ENCODE measurements at regions not wholly inside any gene's neighbourhood (a gene's known extent, or its start where the extent isn't known, plus 50 kb on each side); places are given as distances from the start of the nearest gene placed in this dataset.

DNA sequence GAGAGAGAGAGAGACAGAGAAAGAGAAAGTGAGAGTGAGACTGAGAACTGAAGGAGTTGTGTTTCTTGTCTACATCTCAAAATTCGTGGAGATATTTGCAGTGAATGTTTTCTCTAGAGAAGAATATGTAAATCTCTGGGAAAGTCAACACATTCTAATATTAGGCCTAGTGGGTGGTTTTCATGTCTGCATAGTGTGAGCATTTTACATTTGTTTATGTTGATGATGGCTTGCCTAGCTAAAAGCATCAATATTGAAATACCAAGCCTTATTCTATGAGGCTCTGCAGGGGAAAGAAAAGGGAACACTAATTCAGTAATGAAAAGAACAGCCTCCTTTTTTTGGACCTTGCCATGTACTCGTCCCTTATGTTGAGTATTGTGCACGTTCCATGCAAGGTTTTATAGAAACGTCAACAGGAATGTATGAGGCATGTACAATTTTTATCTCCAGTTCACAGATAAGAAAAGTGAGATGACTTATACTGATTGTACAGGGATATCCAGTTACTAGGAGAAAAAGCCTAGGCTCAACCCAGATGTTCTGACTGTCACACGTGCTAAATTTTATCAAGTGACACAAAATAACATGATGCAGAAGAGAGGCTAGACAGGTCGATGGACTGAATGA, 1288.9 kb upstream of the SLC10A2 start:
- Histone ChIP-seq H3K4me3 (ENCODE audit: low read depth, low read length) (no peak overlapping the region), H3K27ac (ENCODE audit: insufficient read depth, low read length, poor library complexity, severe bottlenecking) (no peak overlapping the region), H3K4me1 (ENCODE audit: control insufficient read depth, insufficient read depth, low read length, poor library complexity, severe bottlenecking) (no peaks in the 10 kb centered on the region), H3K9me3 (ENCODE audit: control insufficient read depth in 2 of 2, low read length in 2 of 2) (no peaks in the 10 kb centered on the region), H3K36me3 (ENCODE audit: control insufficient read depth, insufficient read depth, low read length) (no peaks in the 10 kb centered on the region), H3K27me3 (ENCODE audit: control insufficient read depth, insufficient read depth, low read length) (no peaks in the 10 kb centered on the region)
- H3K27ac Mint-ChIP-seq: no peak overlapping the region
- no peaks in the 10 kb centered on the region for H3K36me3 Mint-ChIP-seq
- ATAC-seq (ENCODE audit: low read depth in 2 of 2) (no peak), DNase-seq (no peak)
- H3K4me1 Mint-ChIP-seq: no peaks in the 10 kb centered on the region
- peaks cover 0 to 17% (median 8%) of the 10 kb centered on the region in 7 donors for H3K9me3 Mint-ChIP-seq
- H3K4me3 Mint-ChIP-seq: no peak overlapping the region
- H3K27me3 Mint-ChIP-seq: no peaks in the 10 kb centered on the region

DNA sequence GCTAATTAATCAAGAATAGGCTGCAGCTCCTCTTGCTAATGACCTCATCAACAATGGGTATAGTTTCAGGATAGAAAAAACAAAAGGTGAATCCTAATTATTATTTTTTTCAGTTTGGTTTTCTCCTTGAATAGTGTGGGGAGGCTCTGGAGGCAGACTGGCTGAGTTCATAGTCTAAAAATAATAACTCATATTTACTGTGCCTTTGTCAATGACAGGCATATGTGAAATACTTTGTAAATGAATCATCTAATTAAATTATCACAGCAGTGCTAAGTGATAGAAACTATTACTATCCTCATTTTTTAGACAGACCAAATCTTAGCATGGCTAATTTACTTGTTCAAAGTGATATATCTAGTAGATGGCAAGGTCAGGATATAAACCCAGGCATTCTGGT, 1261.0 kb upstream of the SLC10A2 start:
- ATAC-seq (ENCODE audit: low read depth in 2 of 2) (no peak), DNase-seq (no peak)
- Histone ChIP-seq H3K36me3 (ENCODE audit: control insufficient read depth, insufficient read depth, low read length) (no peaks in the 10 kb centered on the region), H3K27me3 (ENCODE audit: control insufficient read depth, insufficient read depth, low read length) (no peaks in the 10 kb centered on the region), H3K4me3 (ENCODE audit: low read depth, low read length) (no peak overlapping the region), H3K27ac (ENCODE audit: insufficient read depth, low read length, poor library complexity, severe bottlenecking) (no peak overlapping the region), H3K9me3 (ENCODE audit: control insufficient read depth in 2 of 2, low read length in 2 of 2) (no peaks in the 10 kb centered on the region), H3K4me1 (ENCODE audit: control insufficient read depth, insufficient read depth, low read length, poor library complexity, severe bottlenecking) (no peaks in the 10 kb centered on the region)
- H3K4me3 Mint-ChIP-seq: no peak overlapping the region
- no peak overlapping the region for H3K27ac Mint-ChIP-seq
- H3K27me3 Mint-ChIP-seq: no peaks in the 10 kb centered on the region
- H3K4me1 Mint-ChIP-seq: no peaks in the 10 kb centered on the region
- H3K9me3 Mint-ChIP-seq: peaks cover 0 to 12% (median 4%) of the 10 kb centered on the region in 7 donors
- H3K36me3 Mint-ChIP-seq: no peaks in the 10 kb centered on the region

GRCh38 chr13:104326523-104326922, 1260.3 kb upstream of the SLC10A2 start:
- Mint-ChIP-seq H3K4me1 (no peaks in the 10 kb centered on the region), H3K4me3 (no peak overlapping the region), H3K9me3 (peaks cover 0 to 10% (median 4%) of the 10 kb centered on the region in 7 donors), H3K36me3 (no peaks in the 10 kb centered on the region), H3K27ac (no peak overlapping the region), H3K27me3 (no peaks in the 10 kb centered on the region)
- DNase-seq (no peak), ATAC-seq (ENCODE audit: low read depth in 2 of 2) (no peak)
- Histone ChIP-seq H3K9me3 (ENCODE audit: control insufficient read depth in 2 of 2, low read length in 2 of 2) (no peaks in the 10 kb centered on the region), H3K36me3 (ENCODE audit: control insufficient read depth, insufficient read depth, low read length) (no peaks in the 10 kb centered on the region), H3K27me3 (ENCODE audit: control insufficient read depth, insufficient read depth, low read length) (no peaks in the 10 kb centered on the region), H3K27ac (ENCODE audit: insufficient read depth, low read length, poor library complexity, severe bottlenecking) (no peak overlapping the region), H3K4me1 (ENCODE audit: control insufficient read depth, insufficient read depth, low read length, poor library complexity, severe bottlenecking) (no peaks in the 10 kb centered on the region), H3K4me3 (ENCODE audit: low read depth, low read length) (no peak overlapping the region)

DNA sequence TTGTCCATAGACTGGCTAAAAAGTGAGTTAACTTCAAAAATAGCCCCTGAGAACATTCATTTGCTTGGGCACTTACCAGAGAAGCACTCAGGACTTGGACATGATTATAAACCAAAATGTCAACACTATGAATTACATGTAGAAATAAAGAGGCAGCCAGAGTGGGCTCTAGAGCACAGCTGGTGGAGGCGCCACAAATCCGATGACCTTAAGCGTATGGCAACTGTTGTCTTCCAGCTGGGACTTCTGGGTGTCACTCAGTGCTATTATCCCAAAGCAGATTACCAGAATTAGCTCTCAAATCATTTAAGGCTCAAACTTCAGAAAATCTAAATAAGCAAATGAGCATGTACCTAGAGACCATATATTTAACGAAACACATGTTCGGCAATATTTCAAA, 1255.5 kb upstream of the SLC10A2 start:
- Histone ChIP-seq H3K4me1 (ENCODE audit: control insufficient read depth, insufficient read depth, low read length, poor library complexity, severe bottlenecking) (no peaks in the 10 kb centered on the region), H3K9me3 (ENCODE audit: control insufficient read depth in 2 of 2, low read length in 2 of 2) (no peaks in the 10 kb centered on the region), H3K36me3 (ENCODE audit: control insufficient read depth, insufficient read depth, low read length) (no peaks in the 10 kb centered on the region), H3K27ac (ENCODE audit: insufficient read depth, low read length, poor library complexity, severe bottlenecking) (no peak overlapping the region), H3K4me3 (ENCODE audit: low read depth, low read length) (no peak overlapping the region), H3K27me3 (ENCODE audit: control insufficient read depth, insufficient read depth, low read length) (no peaks in the 10 kb centered on the region)
- no peaks in the 10 kb centered on the region for H3K27me3 Mint-ChIP-seq
- no peak for DNase-seq
- no peaks in the 10 kb centered on the region for H3K4me1 Mint-ChIP-seq
- H3K27ac Mint-ChIP-seq: no peak overlapping the region
- peaks cover 0 to 11% (median 2%) of the 10 kb centered on the region in 7 donors for H3K9me3 Mint-ChIP-seq
- ATAC-seq (ENCODE audit: low read depth in 2 of 2): no peak
- H3K36me3 Mint-ChIP-seq: no peaks in the 10 kb centered on the region
- H3K4me3 Mint-ChIP-seq: no peak overlapping the region

DNA sequence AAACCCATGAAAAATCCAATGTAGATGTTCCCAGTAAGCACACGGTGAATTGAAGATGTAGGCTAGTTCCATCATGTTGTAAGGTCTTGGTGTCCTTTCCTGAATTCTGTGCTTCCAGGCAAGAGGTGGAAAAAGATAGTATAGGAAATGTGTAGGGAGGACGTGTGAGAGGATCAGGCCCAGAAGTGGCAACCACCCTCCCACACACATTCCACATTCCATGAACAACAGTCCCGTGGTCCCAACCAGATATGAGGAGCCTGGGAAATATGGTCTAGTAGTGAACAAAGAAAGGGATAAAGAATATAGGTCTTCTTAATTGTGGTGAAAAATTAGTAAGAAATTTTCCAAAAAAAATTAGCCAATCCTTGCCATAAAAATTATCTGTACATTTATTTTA, 1254.2 kb upstream of the SLC10A2 start:
- H3K36me3 Mint-ChIP-seq: no peaks in the 10 kb centered on the region
- no peaks in the 10 kb centered on the region for H3K27me3 ChIP-seq (ENCODE audit: control insufficient read depth, insufficient read depth, low read length)
- peak overlapping the region in 1 of 3 donors; percentile 17 for H3K27ac Mint-ChIP-seq
- no peaks in the 10 kb centered on the region for H3K4me1 ChIP-seq (ENCODE audit: control insufficient read depth, insufficient read depth, low read length, poor library complexity, severe bottlenecking)
- H3K4me3 ChIP-seq (ENCODE audit: low read depth, low read length): no peak overlapping the region
- H3K27ac ChIP-seq (ENCODE audit: insufficient read depth, low read length, poor library complexity, severe bottlenecking): no peak overlapping the region
- no peaks in the 10 kb centered on the region for H3K9me3 ChIP-seq (ENCODE audit: control insufficient read depth in 2 of 2, low read length in 2 of 2)
- H3K27me3 Mint-ChIP-seq: no peaks in the 10 kb centered on the region
- no peaks in the 10 kb centered on the region for H3K4me1 Mint-ChIP-seq
- no peak overlapping the region for H3K4me3 Mint-ChIP-seq
- peaks cover 0 to 11% (median 2%) of the 10 kb centered on the region in 7 donors for H3K9me3 Mint-ChIP-seq
- ATAC-seq (ENCODE audit: low read depth in 2 of 2) (no peak), DNase-seq (no peak)
- no peaks in the 10 kb centered on the region for H3K36me3 ChIP-seq (ENCODE audit: control insufficient read depth, insufficient read depth, low read length)

GRCh38 chr13:104318121-104318520, 1251.9 kb upstream of the SLC10A2 start:
- Mint-ChIP-seq H3K4me1 (no peaks in the 10 kb centered on the region), H3K27ac (no peak overlapping the region), H3K27me3 (no peaks in the 10 kb centered on the region), H3K36me3 (no peaks in the 10 kb centered on the region), H3K9me3 (peaks cover 0 to 9% (median 4%) of the 10 kb centered on the region in 7 donors), H3K4me3 (no peak overlapping the region)
- Histone ChIP-seq H3K4me3 (ENCODE audit: low read depth, low read length) (no peak overlapping the region), H3K4me1 (ENCODE audit: control insufficient read depth, insufficient read depth, low read length, poor library complexity, severe bottlenecking) (no peaks in the 10 kb centered on the region), H3K27me3 (ENCODE audit: control insufficient read depth, insufficient read depth, low read length) (no peaks in the 10 kb centered on the region), H3K27ac (ENCODE audit: insufficient read depth, low read length, poor library complexity, severe bottlenecking) (no peak overlapping the region), H3K36me3 (ENCODE audit: control insufficient read depth, insufficient read depth, low read length) (no peaks in the 10 kb centered on the region), H3K9me3 (ENCODE audit: control insufficient read depth in 2 of 2, low read length in 2 of 2) (no peaks in the 10 kb centered on the region)
- DNase-seq (no peak), ATAC-seq (ENCODE audit: low read depth in 2 of 2) (no peak)

GRCh38 chr13:104315606-104316005, 1249.4 kb upstream of the SLC10A2 start:
- H3K4me1 ChIP-seq (ENCODE audit: control insufficient read depth, insufficient read depth, low read length, poor library complexity, severe bottlenecking): no peaks in the 10 kb centered on the region
- H3K27me3 ChIP-seq (ENCODE audit: control insufficient read depth, insufficient read depth, low read length): no peaks in the 10 kb centered on the region
- H3K4me3 Mint-ChIP-seq: no peak overlapping the region
- H3K36me3 Mint-ChIP-seq: no peaks in the 10 kb centered on the region
- no peaks in the 10 kb centered on the region for H3K9me3 ChIP-seq (ENCODE audit: control insufficient read depth in 2 of 2, low read length in 2 of 2)
- peaks cover 0 to 7% (median 3%) of the 10 kb centered on the region in 7 donors for H3K9me3 Mint-ChIP-seq
- no peaks in the 10 kb centered on the region for H3K36me3 ChIP-seq (ENCODE audit: control insufficient read depth, insufficient read depth, low read length)
- no peak for DNase-seq
- no peak overlapping the region for H3K27ac Mint-ChIP-seq
- ATAC-seq (ENCODE audit: low read depth in 2 of 2): no peak
- H3K27ac ChIP-seq (ENCODE audit: insufficient read depth, low read length, poor library complexity, severe bottlenecking): no peak overlapping the region
- no peaks in the 10 kb centered on the region for H3K27me3 Mint-ChIP-seq
- H3K4me3 ChIP-seq (ENCODE audit: low read depth, low read length): no peak overlapping the region
- H3K4me1 Mint-ChIP-seq: no peaks in the 10 kb centered on the region

DNA sequence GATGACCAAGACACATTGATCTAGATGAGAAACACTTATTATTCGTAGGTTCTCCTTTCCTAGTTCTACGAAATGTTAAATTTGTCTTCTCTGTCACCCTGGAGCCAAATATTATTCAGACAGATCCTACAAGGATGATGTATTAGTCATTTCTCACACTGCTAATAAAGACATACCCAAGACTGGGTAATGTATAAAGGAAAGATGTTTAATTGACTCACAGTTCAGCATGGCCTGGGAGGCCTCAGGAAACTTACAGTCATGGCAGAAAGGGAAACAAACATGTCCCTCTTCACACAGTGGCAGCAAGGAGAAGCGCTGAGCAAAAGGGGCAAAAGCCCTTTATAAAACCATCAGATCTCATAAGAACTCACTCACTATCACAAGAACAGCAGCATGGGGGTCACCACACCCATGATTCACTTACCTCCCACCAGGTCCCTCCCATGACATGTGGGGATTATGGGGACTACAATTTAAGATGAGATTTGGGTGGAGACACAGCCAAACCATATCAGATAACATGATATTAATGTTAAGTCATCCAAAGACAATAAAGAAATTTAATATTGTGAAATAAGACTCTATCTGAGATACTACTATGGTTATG, 1248.8 kb upstream of the SLC10A2 start:
- H3K4me3 ChIP-seq (ENCODE audit: low read depth, low read length): no peak overlapping the region
- Mint-ChIP-seq H3K27me3 (no peaks in the 10 kb centered on the region), H3K27ac (no peak overlapping the region), H3K4me3 (no peak overlapping the region), H3K36me3 (no peaks in the 10 kb centered on the region), H3K9me3 (peaks cover 0 to 5% (median 2%) of the 10 kb centered on the region in 7 donors), H3K4me1 (no peaks in the 10 kb centered on the region)
- no peaks in the 10 kb centered on the region for H3K4me1 ChIP-seq (ENCODE audit: control insufficient read depth, insufficient read depth, low read length, poor library complexity, severe bottlenecking)
- DNase-seq (no peak), ATAC-seq (ENCODE audit: low read depth in 2 of 2) (no peak)
- H3K27me3 ChIP-seq (ENCODE audit: control insufficient read depth, insufficient read depth, low read length): no peaks in the 10 kb centered on the region
- no peak overlapping the region for H3K27ac ChIP-seq (ENCODE audit: insufficient read depth, low read length, poor library complexity, severe bottlenecking)
- H3K9me3 ChIP-seq (ENCODE audit: control insufficient read depth in 2 of 2, low read length in 2 of 2): no peaks in the 10 kb centered on the region
- no peaks in the 10 kb centered on the region for H3K36me3 ChIP-seq (ENCODE audit: control insufficient read depth, insufficient read depth, low read length)

Measured in CD4-positive, CD25-positive, alpha-beta regulatory T cell (primary cell).